IMR-90 (cell line): ENCODE measurements at regions not wholly inside any gene's neighbourhood (a gene's known extent, or its start where the extent isn't known, plus 50 kb on each side); places are given as distances from the start of the nearest gene placed in this dataset.

Experiments
- ATAC-seq: fragments of 200-7000 bp; cut with Tn5 transposase; 2 replicates; pipeline ENCODE4 v1.9.1; 2020; ENCODE audit warnings: low read depth, mild to moderate bottlenecking, moderate library complexity
- BruUV-seq: library from RNA; stranded (reverse); fragments of 400-500 nt; replicated peaks from 2 replicates; lab custom pipeline; 2021; lab: Mats Ljungman, UMichigan
- CTCF ChIA-PET: fragments of 300-600 bp; formaldehyde crosslinking; extraction: SDS; loops from one replicate; lab custom pipeline; 2021; ENCODE audit warnings: antibody characterized with exemption; lab: Yijun Ruan, JAX
- POLR2A ChIA-PET: fragments of 300-600 bp; sonication (Branson Sonifier 250); formaldehyde crosslinking; loops from one replicate; lab custom pipeline; 2022; ENCODE audit warnings: antibody characterized with exemption; ENCODE audit not compliant: unreplicated experiment; lab: Charles Lee
- DNase-seq: peaks from one replicate; pipeline ENCODE4 v3.0.0; 2013
- H2AFZ ChIP-seq: replicated peaks from 2 replicates; pipeline ENCODE3; 2013; ENCODE audit warnings: low read length, mild to moderate bottlenecking; ENCODE audit not compliant: poor library complexity
- H2AK5ac ChIP-seq: 2 replicates; pipeline ENCODE4 v1.6.1; 2013; ENCODE audit warnings: low read depth, low read length, inconsistent platforms
- H2AK9ac ChIP-seq: replicated peaks from 2 replicates; pipeline ENCODE3; 2013; ENCODE audit warnings: mild to moderate bottlenecking, low read depth, low read length, moderate library complexity; ENCODE audit not compliant: poor library complexity
- H2BK120ac ChIP-seq: 2 replicates; pipeline ENCODE4 v1.6.1; 2013; ENCODE audit warnings: low read depth, low read length, inconsistent platforms
- H2BK15ac ChIP-seq: 3 replicates; pipeline ENCODE4 v1.6.1; 2013; ENCODE audit warnings: low read depth, low read length, inconsistent platforms
- H2BK20ac ChIP-seq: 2 replicates; pipeline ENCODE4 v1.6.1; 2013; ENCODE audit warnings: low read depth, mild to moderate bottlenecking, inconsistent platforms, low read length, moderate library complexity
- H2BK5ac ChIP-seq: 2 replicates; pipeline ENCODE4 v1.6.1; 2013; ENCODE audit warnings: mild to moderate bottlenecking, low read depth, low read length, inconsistent platforms; ENCODE audit not compliant: poor library complexity, severe bottlenecking
- H3K14ac ChIP-seq: replicated peaks from 2 replicates; pipeline ENCODE4 v1.6.1; 2013; ENCODE audit warnings: low read depth, low read length, inconsistent platforms
- H3K18ac ChIP-seq: 2 replicates; pipeline ENCODE4 v1.6.1; 2013; ENCODE audit warnings: low read depth, low read length, control low read depth
- H3K23ac ChIP-seq: 2 replicates; pipeline ENCODE4 v1.6.1; 2013; ENCODE audit warnings: low read depth, low read length, inconsistent platforms
- H3K27ac ChIP-seq: 2 replicates; pipeline ENCODE4 v1.5.1; 2013; ENCODE audit warnings: mild to moderate bottlenecking, control low read depth, low read length; ENCODE audit not compliant: insufficient read depth
- H3K27me3 ChIP-seq: 2 replicates; pipeline ENCODE4 v1.6.1; 2013; ENCODE audit warnings: low read length; ENCODE audit not compliant: control insufficient read depth, insufficient read depth
- H3K36me3 ChIP-seq: 2 replicates; pipeline ENCODE4 v1.6.1; 2013; ENCODE audit warnings: low read length, mixed read lengths; ENCODE audit not compliant: control insufficient read depth, insufficient read depth
- H3K4ac ChIP-seq: 2 replicates; pipeline ENCODE4 v1.6.1; 2013; ENCODE audit warnings: low read depth, low read length, inconsistent platforms
- H3K4me1 ChIP-seq: 2 replicates; pipeline ENCODE4 v1.6.1; 2013; ENCODE audit warnings: low read length, mixed read lengths; ENCODE audit not compliant: control insufficient read depth, insufficient read depth
- H3K4me2 ChIP-seq: 2 replicates; pipeline ENCODE4 v1.6.1; 2013; ENCODE audit warnings: low read depth, mild to moderate bottlenecking, control low read depth, low read length, moderate library complexity
- H3K4me3 ChIP-seq: 2 replicates; pipeline ENCODE4 v1.5.1; 2013; ENCODE audit warnings: low read depth, mild to moderate bottlenecking, control low read depth, low read length, moderate library complexity; ENCODE audit not compliant: insufficient read depth
- H3K56ac ChIP-seq: 2 replicates; pipeline ENCODE4 v1.6.1; 2013; ENCODE audit warnings: low read length, inconsistent platforms; ENCODE audit not compliant: insufficient read depth; ENCODE audit errors: extremely low read depth
- H3K79me1 ChIP-seq, 2 experiments: 2 replicates each; pipeline ENCODE4 v1.6.1; 2013; ENCODE audit warnings: low read length in 2 of 2, inconsistent platforms in 1 of 2, low read depth in 1 of 2
- H3K9ac ChIP-seq: 2 replicates; pipeline ENCODE4 v1.6.1; 2013; ENCODE audit warnings: low read depth, low read length, control low read depth
- H3K9me1 ChIP-seq: 2 replicates; pipeline ENCODE4 v1.6.1; 2013; ENCODE audit warnings: low read length, inconsistent platforms; ENCODE audit not compliant: insufficient read depth
- H3K9me3 ChIP-seq: 2 replicates; pipeline ENCODE4 v1.6.1; 2013; ENCODE audit warnings: low read length; ENCODE audit not compliant: control insufficient read depth, insufficient read depth
- H4K20me1 ChIP-seq: 2 replicates; pipeline ENCODE4 v1.6.1; 2013; ENCODE audit warnings: low read length, inconsistent platforms; ENCODE audit not compliant: insufficient read depth
- H4K5ac ChIP-seq: 2 replicates; pipeline ENCODE4 v1.6.1; 2013; ENCODE audit warnings: mild to moderate bottlenecking, low read depth, low read length, control low read depth
- H4K8ac ChIP-seq, 2 experiments: 2 replicates each; pipeline ENCODE4 v1.6.1; 2013; ENCODE audit warnings: low read depth in 2 of 2, low read length in 2 of 2, control low read depth in 1 of 2, inconsistent platforms in 1 of 2
- H4K91ac ChIP-seq: 2 replicates; pipeline ENCODE4 v1.6.1; 2013; ENCODE audit warnings: low read depth, low read length, inconsistent platforms; ENCODE audit not compliant: insufficient read depth
- FOS ChIP-seq: fragments of 150-350 bp; IDR thresholded peaks from 2 replicates; pipeline ENCODE4 v1.6.1; 2016; ENCODE audit warnings: low read depth, low read length
- MXI1 ChIP-seq: IDR thresholded peaks from 2 replicates; pipeline ENCODE4 v1.6.1; 2012; ENCODE audit warnings: low read depth, mild to moderate bottlenecking, low read length, moderate library complexity, borderline replicate concordance
- NFE2L2 ChIP-seq: fragments of 150-350 bp; IDR thresholded peaks from 2 replicates; pipeline ENCODE4 v1.6.1; 2016; ENCODE audit warnings: low read depth, mild to moderate bottlenecking, low read length
- POLR2A ChIP-seq: IDR thresholded peaks from 2 replicates; pipeline ENCODE4 v1.6.1; 2012; ENCODE audit warnings: mild to moderate bottlenecking, low read depth, low read length
- USF2 ChIP-seq: fragments of 150-350 bp; IDR thresholded peaks from 2 replicates; pipeline ENCODE4 v1.6.1; 2017; ENCODE audit warnings: mild to moderate bottlenecking, antibody characterized with exemption, low read length, low read depth
- dilution Hi-C: fragments of 300-500 bp; cut with HindIII; formaldehyde crosslinking; loops from one replicate; pipeline ENCODE4 v1.14.3; 2018; ENCODE audit warnings: low sequenced_read_pairs; ENCODE audit not compliant: unreplicated experiment
- in situ Hi-C: fragments of 300-500 bp; cut with MboI; formaldehyde crosslinking; loops from 3 replicates; pipeline ENCODE4 v1.14.3; 2019; ENCODE audit warnings: low sequenced_read_pairs, inconsistent platforms, mixed read lengths
- intact Hi-C: fragments of 100-400 bp; cut with micrococcal nuclease; formaldehyde crosslinking; loops from 2 replicates; pipeline ENCODE4 v1.10.0; 2022

GRCh38 chr18:40013001-40013609 lies 1941.9 kb upstream of the PIK3C3 start:
- TF ChIP-seq USF2 = no peak
- TF ChIP-seq MXI1 = no peak
- no peak for TF ChIP-seq POLR2A
- no peak for TF ChIP-seq NFE2L2
- TF ChIP-seq FOS = no peak
- H3K9me3 ChIP-seq = no peaks in the 10 kb centered on the region
- H2BK120ac ChIP-seq = no peak overlapping the region
- H3K9me1 ChIP-seq = no peaks in the 10 kb centered on the region
- H3K56ac ChIP-seq = no peak overlapping the region
- no peak for DNase-seq
- H3K36me3 ChIP-seq = no peaks in the 10 kb centered on the region
- H3K14ac ChIP-seq = no peak overlapping the region
- no peak overlapping the region for H3K27ac ChIP-seq
- H3K18ac ChIP-seq = no peak overlapping the region
- H3K9ac ChIP-seq = no peak overlapping the region
- H2AK5ac ChIP-seq = no peak overlapping the region
- no TSS peak for BruUV-seq
- no peak overlapping the region for H4K8ac ChIP-seq
- no peak overlapping the region for H2AK9ac ChIP-seq
- intact Hi-C loops = no loop called here
- CTCF ChIA-PET = no interaction called here
- no peak for ATAC-seq
- no peak overlapping the region for H4K5ac ChIP-seq
- no peak overlapping the region for H2BK20ac ChIP-seq
- in situ Hi-C loops = no loop called here
- H4K20me1 ChIP-seq = no peaks in the 10 kb centered on the region
- POLR2A ChIA-PET = no interaction called here
- H3K4ac ChIP-seq = no peak overlapping the region
- H3K23ac ChIP-seq = no peak overlapping the region
- dilution Hi-C loops = no loop called here
- no peak overlapping the region for H4K91ac ChIP-seq
- no peak overlapping the region for H2BK15ac ChIP-seq
- H2BK5ac ChIP-seq = no peak overlapping the region
- no peaks in the 10 kb centered on the region for H3K27me3 ChIP-seq
- no peaks in the 10 kb centered on the region for H3K4me1 ChIP-seq
- H3K4me2 ChIP-seq = no peak overlapping the region
- no peak overlapping the region for H3K4me3 ChIP-seq
- no peak overlapping the region for H2AFZ ChIP-seq
- no peaks in the 10 kb centered on the region for H3K79me1 ChIP-seq
